T-helper 2 cell treated with Interferon-gamma antibody and Interleukin-4, amounts not matched to agents 5 μg/mL and 100 μg/mL, for 36 hours (primary cell): ENCODE measurements at regions not wholly inside any gene's neighbourhood (a gene's known extent, or its start where the extent isn't known, plus 50 kb on each side); places are given as distances from the start of the nearest gene placed in this dataset.
A peak's percentile ranks its signal among the peaks of the same experiment; 100 is the strongest.

Experiments
- DNase-seq: peaks from one replicate; pipeline ENCODE4 v3.0.0; 2021; ENCODE audit warnings: low spot score
- H3K27ac Mint-ChIP-seq: one replicate; pipeline ENCODE4 v1.8.0; 2021; ENCODE audit warnings: mild to moderate bottlenecking, mixed read lengths
- H3K27me3 Mint-ChIP-seq: one replicate; pipeline ENCODE4 v1.8.0; 2021; ENCODE audit warnings: low read depth, mixed read lengths
- H3K36me3 Mint-ChIP-seq: one replicate; pipeline ENCODE4 v1.8.0; 2021; ENCODE audit warnings: low read depth, mixed read lengths
- H3K4me1 Mint-ChIP-seq: one replicate; pipeline ENCODE4 v1.8.0; 2021; ENCODE audit warnings: low read depth, mixed read lengths
- H3K4me3 Mint-ChIP-seq: one replicate; pipeline ENCODE4 v1.8.0; 2022; ENCODE audit warnings: mild to moderate bottlenecking, moderate library complexity, mixed read lengths
- H3K9me3 Mint-ChIP-seq: one replicate; pipeline ENCODE4 v1.8.0; 2021; ENCODE audit warnings: mixed read lengths

DNA sequence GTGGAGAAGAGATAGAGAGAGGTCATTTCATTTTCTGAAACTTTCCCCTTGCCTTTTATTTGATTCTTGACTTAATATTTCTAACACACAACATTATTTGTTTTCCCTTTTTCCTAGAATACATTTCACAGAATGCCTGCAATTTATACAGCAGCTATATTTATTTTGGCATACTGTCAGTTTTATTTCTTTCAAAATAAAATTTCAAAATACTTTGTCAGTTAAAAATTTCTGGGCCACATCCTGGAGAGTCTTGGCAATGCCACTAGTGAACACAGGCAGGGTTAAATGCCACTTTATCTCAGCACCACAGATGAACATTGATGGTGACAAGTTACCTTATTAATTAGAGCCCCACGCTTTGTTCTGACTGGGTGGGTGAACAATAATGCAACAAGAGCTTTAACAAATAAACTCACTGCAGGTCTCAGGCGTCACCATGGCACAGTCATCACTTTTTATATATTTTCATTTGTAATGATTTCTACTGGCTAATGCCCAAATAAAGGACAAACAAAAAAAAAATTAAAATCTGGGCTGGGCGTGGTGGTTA is 494.0 kb downstream of the KIF20B start:
- no peak for DNase-seq
- no peaks in the 10 kb centered on the region for H3K9me3 Mint-ChIP-seq
- H3K27me3 Mint-ChIP-seq = no peaks in the 10 kb centered on the region
- H3K36me3 Mint-ChIP-seq = no peaks in the 10 kb centered on the region
- no peak overlapping the region for H3K27ac Mint-ChIP-seq
- no peak overlapping the region for H3K4me3 Mint-ChIP-seq
- H3K4me1 Mint-ChIP-seq = no peaks in the 10 kb centered on the region

DNA sequence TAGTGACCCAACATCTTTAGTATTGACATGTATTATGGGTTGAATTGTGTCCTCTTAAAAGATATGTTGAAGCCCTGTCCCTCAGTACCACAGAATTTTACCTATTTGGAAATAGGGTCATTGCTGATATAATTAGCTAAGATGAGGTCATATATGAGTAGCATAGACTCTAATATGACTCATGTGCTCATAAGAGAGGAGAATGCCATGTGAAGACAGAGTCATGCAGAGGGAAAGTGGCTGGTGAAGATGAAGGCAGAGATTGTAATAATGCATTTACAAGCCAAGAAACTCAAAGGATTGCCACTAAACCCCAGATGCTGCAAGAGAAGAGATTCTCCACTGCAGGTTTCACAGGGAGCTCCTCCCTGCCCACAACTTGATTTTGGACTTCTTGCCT is 496.4 kb downstream of the KIF20B start:
- Mint-ChIP-seq H3K27ac (no peak overlapping the region), H3K27me3 (no peaks in the 10 kb centered on the region), H3K9me3 (no peaks in the 10 kb centered on the region), H3K36me3 (no peaks in the 10 kb centered on the region), H3K4me3 (no peak overlapping the region), H3K4me1 (no peaks in the 10 kb centered on the region)
- DNase-seq = no peak

DNA sequence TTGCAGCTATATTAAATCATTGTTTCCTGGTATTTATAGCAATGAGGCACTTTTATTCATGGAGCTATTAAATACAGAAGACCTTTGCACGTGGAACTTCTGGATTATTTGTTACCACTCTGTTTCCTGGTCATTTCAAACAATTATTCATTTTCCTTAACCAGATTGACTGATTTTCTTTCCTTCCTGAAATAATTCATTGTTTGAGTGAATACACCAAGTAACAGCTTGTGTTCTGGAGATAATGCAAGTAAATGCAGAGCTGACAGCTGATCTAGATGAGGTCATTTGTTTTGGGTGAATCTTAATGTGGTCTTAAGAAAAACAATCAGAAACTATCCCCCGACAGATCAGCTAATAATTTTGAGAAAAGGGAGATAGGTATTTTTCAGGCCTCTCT is 497.7 kb downstream of the KIF20B start:
- H3K9me3 Mint-ChIP-seq = no peaks in the 10 kb centered on the region
- no peak overlapping the region for H3K4me3 Mint-ChIP-seq
- H3K27me3 Mint-ChIP-seq = no peaks in the 10 kb centered on the region
- no peaks in the 10 kb centered on the region for H3K4me1 Mint-ChIP-seq
- H3K36me3 Mint-ChIP-seq = no peaks in the 10 kb centered on the region
- no peak overlapping the region for H3K27ac Mint-ChIP-seq
- no peak for DNase-seq

DNA sequence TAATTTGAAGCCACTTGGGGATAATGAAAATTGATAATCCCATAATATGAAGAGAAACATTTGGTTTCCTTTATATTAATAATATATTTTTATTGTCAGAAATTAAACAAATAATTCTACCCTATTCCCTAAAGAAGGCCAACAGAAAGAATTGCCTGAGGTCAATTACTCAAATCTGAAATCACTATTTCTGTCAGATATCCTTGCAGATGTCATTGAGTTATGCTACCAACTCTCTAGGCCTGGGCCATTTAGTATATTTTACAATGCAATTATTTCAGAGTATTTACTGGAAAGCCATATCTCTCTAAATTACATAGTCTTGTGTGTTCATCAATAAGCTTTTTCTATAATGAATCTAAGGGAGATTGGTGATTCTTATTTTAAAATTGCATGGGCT is 498.1 kb downstream of the KIF20B start:
- H3K4me3 Mint-ChIP-seq = no peak overlapping the region
- H3K27ac Mint-ChIP-seq = no peak overlapping the region
- no peaks in the 10 kb centered on the region for H3K9me3 Mint-ChIP-seq
- no peaks in the 10 kb centered on the region for H3K36me3 Mint-ChIP-seq
- H3K4me1 Mint-ChIP-seq = no peaks in the 10 kb centered on the region
- no peaks in the 10 kb centered on the region for H3K27me3 Mint-ChIP-seq
- DNase-seq = no peak

DNA sequence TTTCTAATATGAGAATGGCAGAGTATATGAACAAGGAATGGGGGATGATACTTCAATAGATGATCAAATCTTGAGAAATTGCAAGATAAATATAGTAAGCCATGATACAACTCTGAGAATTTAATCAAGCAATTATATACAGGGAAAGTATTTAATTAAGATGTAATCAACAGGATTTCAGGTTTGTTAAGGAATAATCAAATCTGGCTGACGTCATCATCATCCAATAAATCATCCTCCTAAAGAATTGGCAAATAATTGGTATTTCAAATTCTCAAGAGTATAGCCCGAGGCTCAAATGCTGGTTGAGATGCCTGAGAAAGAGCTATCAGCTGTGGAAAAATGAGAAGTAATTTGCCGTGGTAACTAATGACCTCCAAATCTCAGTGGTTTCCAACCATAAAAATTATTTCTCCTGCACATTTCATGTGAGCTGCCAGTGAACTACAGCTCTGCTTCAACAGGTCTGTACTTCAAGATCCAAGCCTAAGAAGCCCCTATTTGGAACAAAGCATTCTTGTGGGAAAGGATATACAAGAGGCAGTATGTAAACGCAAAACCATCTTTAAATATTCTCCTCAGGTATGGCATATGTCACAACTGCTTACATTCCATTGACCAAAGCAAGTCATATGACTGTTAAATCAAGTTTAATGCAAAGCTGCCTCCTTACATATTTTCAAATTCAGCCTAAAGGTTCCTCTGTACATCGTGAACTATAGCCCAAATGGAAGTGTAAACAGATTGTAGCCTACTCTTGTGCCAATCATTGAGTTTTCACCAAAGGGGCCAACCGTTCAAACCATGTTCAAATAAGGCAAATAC is 503.0 kb downstream of the KIF20B start:
- no peaks in the 10 kb centered on the region for H3K27me3 Mint-ChIP-seq
- H3K27ac Mint-ChIP-seq = no peak overlapping the region
- no peaks in the 10 kb centered on the region for H3K9me3 Mint-ChIP-seq
- no peaks in the 10 kb centered on the region for H3K36me3 Mint-ChIP-seq
- no peaks in the 10 kb centered on the region for H3K4me1 Mint-ChIP-seq
- H3K4me3 Mint-ChIP-seq = no peak overlapping the region
- DNase-seq = no peak

DNA sequence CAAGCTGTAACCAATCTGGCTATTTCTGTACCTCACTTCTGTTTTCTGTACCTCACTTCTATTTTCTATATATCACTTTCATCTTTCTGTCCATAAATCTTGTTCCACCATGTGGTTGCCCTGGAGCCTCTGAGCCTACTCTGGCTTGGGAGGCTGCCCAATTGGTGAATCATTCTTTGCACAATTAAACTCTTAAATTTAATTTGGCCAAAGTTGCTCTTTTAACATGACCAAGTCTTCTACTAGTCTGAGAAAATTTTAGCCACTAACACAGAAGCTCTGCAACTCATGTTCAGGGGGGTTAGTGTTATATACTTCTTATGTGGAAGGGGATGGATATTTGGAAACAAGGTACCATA is 503.5 kb downstream of the KIF20B start:
- Mint-ChIP-seq H3K27ac (no peak overlapping the region), H3K36me3 (no peaks in the 10 kb centered on the region), H3K9me3 (no peaks in the 10 kb centered on the region), H3K4me3 (no peak overlapping the region), H3K27me3 (no peaks in the 10 kb centered on the region), H3K4me1 (no peaks in the 10 kb centered on the region)
- DNase-seq = no peak

DNA sequence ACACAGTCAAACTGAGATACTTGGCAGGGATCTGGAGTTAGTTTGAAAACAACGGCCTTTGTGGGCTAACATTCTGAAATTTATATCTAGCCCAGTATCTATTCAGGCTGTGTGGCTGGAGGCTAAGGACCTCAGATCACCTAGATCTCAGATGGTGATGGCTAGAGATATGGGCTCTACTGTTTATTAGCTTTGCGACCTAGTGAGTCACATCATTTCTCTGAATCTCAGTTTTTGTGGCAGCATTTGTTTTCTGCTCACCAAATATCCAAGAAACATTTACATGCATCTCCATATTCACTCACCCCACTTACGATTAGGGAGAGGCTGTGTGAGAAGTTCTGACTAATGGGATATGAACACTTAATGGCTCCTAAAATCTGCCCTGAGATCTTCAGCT is 503.9 kb downstream of the KIF20B start:
- Mint-ChIP-seq H3K4me1 (no peaks in the 10 kb centered on the region), H3K4me3 (no peak overlapping the region), H3K27me3 (no peaks in the 10 kb centered on the region), H3K9me3 (no peaks in the 10 kb centered on the region), H3K27ac (no peak overlapping the region), H3K36me3 (no peaks in the 10 kb centered on the region)
- no peak for DNase-seq

DNA sequence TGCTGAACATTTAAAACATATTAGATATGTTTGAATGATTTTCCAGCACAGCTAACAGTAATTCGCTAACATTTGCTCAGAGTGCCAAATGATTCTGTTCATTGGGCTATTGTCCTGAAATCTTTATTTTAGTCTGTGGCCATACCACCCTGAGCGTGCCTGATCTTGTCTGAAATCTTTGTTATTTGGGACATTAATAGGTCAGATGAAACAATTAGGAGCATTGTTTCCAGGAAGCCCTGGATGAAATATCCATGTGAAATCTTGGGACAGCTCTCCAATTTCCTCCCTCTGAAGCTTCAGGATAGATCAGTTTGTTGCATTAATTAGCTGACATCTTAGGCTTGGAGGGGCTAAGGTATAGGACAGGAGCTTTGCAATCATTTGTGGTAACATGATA is 512.0 kb downstream of the KIF20B start:
- Mint-ChIP-seq H3K9me3 (no peaks in the 10 kb centered on the region), H3K27me3 (no peaks in the 10 kb centered on the region), H3K36me3 (no peaks in the 10 kb centered on the region), H3K4me1 (no peaks in the 10 kb centered on the region), H3K4me3 (no peak overlapping the region), H3K27ac (no peak overlapping the region)
- DNase-seq = no peak

DNA sequence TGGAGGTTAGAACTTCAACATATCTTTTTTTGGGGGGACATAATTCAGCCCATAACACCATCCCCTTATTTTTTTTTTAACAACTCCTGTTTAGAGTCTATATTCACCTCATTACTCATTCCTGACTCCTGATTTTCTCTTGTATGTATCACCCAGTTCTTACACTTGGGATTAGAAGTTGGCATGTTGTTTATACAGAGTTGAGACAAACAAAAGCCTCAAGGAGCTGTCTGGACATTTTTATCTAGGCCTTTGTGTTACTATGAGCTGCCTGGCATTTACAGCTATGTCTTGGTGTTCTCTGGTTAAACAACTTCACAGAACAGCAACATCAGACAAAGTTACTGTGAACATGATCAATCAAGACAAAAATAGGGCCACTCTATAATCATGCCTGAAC is 517.5 kb downstream of the KIF20B start:
- Mint-ChIP-seq H3K27me3 (peaks cover 2% of the 10 kb centered on the region), H3K4me1 (no peaks in the 10 kb centered on the region), H3K36me3 (no peaks in the 10 kb centered on the region), H3K4me3 (no peak overlapping the region), H3K9me3 (no peaks in the 10 kb centered on the region), H3K27ac (no peak overlapping the region)
- no peak for DNase-seq

DNA sequence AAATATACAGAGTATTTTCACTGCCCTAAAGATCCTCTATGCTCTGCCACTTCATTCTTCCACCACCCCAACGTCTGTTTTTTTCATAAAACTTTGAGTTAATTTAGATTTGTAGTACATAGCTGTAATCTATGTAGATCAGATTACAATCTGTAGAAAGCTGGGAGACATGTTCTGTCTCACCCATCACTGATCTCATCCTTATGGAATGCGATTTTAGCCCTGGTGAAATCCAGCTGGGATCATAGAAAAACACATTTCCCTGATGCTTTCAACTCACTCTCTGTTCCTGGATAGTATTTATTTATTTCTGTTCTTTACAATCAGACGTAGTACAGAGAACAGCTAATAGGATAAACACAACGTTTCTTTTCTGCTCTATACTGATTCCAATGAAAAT is 521.0 kb downstream of the KIF20B start:
- H3K4me3 Mint-ChIP-seq = no peak overlapping the region
- H3K4me1 Mint-ChIP-seq = peaks cover 5% of the 10 kb centered on the region
- H3K9me3 Mint-ChIP-seq = no peaks in the 10 kb centered on the region
- no peak for DNase-seq
- no peaks in the 10 kb centered on the region for H3K36me3 Mint-ChIP-seq
- peaks cover 2% of the 10 kb centered on the region for H3K27me3 Mint-ChIP-seq
- no peak overlapping the region for H3K27ac Mint-ChIP-seq

DNA sequence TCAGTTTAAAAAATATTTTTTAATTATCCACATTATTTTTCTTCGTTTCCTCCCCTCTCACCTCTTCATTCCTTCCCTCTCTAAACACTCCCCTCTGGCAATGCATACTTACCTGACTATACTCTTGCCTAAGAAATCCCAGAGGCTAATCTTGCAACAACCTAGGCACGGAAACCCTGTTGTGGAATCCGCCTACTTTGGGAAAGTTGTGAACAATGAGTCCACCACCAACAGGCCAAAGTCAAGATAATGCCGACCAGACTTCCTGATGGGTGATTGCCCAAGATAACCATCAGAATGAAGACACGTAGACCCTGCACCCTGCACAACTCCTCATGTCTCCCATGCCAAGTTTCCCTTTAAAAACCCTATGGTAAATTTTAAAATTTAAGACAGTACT is 521.5 kb downstream of the KIF20B start:
- peaks cover 2% of the 10 kb centered on the region for H3K27me3 Mint-ChIP-seq
- H3K27ac Mint-ChIP-seq = no peak overlapping the region
- H3K36me3 Mint-ChIP-seq = no peaks in the 10 kb centered on the region
- no peak for DNase-seq
- no peak overlapping the region for H3K4me3 Mint-ChIP-seq
- H3K9me3 Mint-ChIP-seq = peaks cover 2% of the 10 kb centered on the region
- H3K4me1 Mint-ChIP-seq = peaks cover 6% of the 10 kb centered on the region

DNA sequence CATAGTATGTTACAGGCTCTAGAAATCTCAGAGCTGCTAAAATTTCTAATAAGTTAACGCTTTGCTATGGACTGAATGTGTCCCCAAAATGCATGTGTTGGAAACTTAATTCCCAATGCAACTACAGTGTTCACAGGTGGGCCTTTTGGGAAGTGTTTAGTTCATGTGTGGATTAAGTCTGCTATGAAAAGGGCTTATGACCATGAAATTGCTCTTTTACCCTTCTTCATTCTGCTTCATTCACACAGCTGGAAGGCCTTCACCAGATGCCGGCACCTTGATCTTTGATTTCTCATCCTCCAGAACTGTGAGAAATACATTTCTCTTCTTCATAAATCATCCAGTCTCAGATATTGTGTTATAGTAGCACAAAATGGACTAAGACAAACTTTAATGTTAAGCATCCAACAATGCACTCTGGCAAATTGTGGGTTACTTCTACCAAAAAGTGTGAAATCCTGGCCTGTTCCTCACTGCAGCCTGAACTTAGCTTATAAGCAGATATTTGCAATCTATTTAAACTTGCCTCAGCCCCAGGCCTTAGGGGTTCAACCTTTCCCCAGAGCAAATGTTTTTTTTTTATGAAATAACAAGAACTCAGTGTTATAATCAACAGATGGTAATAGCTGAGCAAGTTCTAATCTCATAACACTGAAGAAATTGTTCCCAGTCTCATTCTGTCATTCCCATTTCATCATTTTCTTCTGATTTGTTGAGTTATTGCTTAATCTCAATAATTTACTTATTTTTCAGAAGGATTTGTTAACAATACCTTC is 523.6 kb downstream of the KIF20B start:
- H3K4me3 Mint-ChIP-seq = no peak overlapping the region
- peaks cover 9% of the 10 kb centered on the region for H3K9me3 Mint-ChIP-seq
- no peaks in the 10 kb centered on the region for H3K36me3 Mint-ChIP-seq
- DNase-seq = no peak
- H3K27ac Mint-ChIP-seq = no peak overlapping the region
- H3K27me3 Mint-ChIP-seq = peaks cover 2% of the 10 kb centered on the region
- peaks cover 7% of the 10 kb centered on the region for H3K4me1 Mint-ChIP-seq

DNA sequence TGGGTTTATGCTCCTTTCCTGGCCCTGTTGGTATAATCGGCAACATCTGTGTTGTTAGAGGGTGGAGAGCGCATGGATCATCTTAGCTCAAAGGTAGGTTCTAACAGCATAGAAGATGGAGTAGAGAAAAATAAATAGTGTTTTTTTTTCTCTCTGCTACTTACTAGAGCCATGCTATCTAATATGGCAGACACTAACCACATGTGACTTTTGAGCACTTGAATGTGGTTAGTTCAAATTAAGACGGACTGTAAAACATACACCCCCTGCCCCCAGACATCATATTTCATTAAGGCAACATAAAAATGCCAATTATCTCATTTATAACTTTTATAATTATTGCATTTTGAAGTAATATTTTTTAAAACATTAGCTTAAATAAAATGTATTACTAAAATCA is 525.1 kb downstream of the KIF20B start:
- H3K36me3 Mint-ChIP-seq = no peaks in the 10 kb centered on the region
- no peak overlapping the region for H3K27ac Mint-ChIP-seq

DNA sequence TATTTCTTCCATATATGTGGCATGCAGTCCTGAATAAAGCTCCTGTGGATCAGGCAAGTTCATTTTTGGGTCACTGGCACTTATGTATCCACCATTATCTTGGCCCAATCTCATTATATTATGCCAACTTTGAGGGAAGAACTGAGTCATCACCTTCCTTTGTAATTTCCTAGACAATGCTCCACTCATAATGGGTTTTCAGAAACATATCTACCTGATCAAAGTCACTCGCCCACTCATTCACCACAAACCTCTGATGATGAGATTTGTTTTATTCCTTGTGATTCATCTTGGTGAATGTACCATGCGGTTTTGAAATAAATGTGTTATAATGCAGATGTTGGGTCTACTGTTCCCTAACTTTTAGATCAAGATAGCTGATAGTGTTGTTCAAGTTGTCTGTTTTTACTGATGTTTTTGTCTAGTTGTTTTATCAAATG is 525.8 kb downstream of the KIF20B start:
- Mint-ChIP-seq H3K36me3 (no peaks in the 10 kb centered on the region), H3K9me3 (peaks cover 18% of the 10 kb centered on the region), H3K4me3 (no peak overlapping the region), H3K27ac (no peak overlapping the region), H3K4me1 (peaks cover 7% of the 10 kb centered on the region), H3K27me3 (peaks cover 2% of the 10 kb centered on the region)
- DNase-seq = peak; percentile 67

More for the DNA sequence above, 525.1 kb downstream of the KIF20B start:
- Mint-ChIP-seq H3K4me1 (peaks cover 7% of the 10 kb centered on the region), H3K27me3 (peaks cover 2% of the 10 kb centered on the region), H3K4me3 (no peak overlapping the region), H3K9me3 (peaks cover 18% of the 10 kb centered on the region)
- DNase-seq = no peak
